ENCODE measurements at regions not wholly inside any gene's neighbourhood (a gene's known extent, or its start where the extent isn't known, plus 50 kb on each side); places are given as distances from the start of the nearest gene placed in this dataset.

- TF ChIP-seq POLR2A (IDR thresholded peaks at IDR 0.05; ENCODE audit: control extremely low read depth in 1 of 2, low read depth in 2 of 2, low read length in 2 of 2) (no peak), SAP30 (IDR thresholded peaks at IDR 0.05; ENCODE audit: insufficient read depth, insufficient replicate concordance, low read length) (no peak), JUND (IDR thresholded peaks at IDR 0.05; ENCODE audit: low read length) (no peak), EZH2 (IDR thresholded peaks at IDR 0.05; ENCODE audit: low read depth, low read length, severe bottlenecking) (no peak), NANOG (IDR thresholded peaks at IDR 0.05; ENCODE audit: insufficient read depth, low read depth, low read length, poor library complexity, severe bottlenecking) (no peak)
These were observed 110.5 kb upstream of the AGAP1 start (continued) for GRCh38 chr2:235383272-235383843.
